Panc1 (cell line): ENCODE measurements at regions not wholly inside any gene's neighbourhood (a gene's known extent, or its start where the extent isn't known, plus 50 kb on each side); places are given as distances from the start of the nearest gene placed in this dataset.
A peak's percentile ranks its signal among the peaks of the same experiment; 100 is the strongest.

Source experiments
- ATAC-seq: fragments of 200-7000 bp; cut with Tn5 transposase; 2 replicates; pipeline ENCODE4 v1.9.1; 2020; ENCODE audit warnings: mild to moderate bottlenecking, moderate library complexity
- BruUV-seq: library from RNA; stranded (reverse); fragments of 400-500 nt; replicated peaks from 2 replicates; lab custom pipeline; 2021; lab: Mats Ljungman, UMichigan
- CTCF ChIA-PET: fragments of 300-600 bp; sonication (Branson Sonifier 250); formaldehyde crosslinking; loops from one replicate; lab custom pipeline; 2022; ENCODE audit warnings: antibody characterized with exemption; lab: Charles Lee
- POLR2A ChIA-PET: fragments of 300-600 bp; sonication (Branson Sonifier 250); formaldehyde crosslinking; loops from one replicate; lab custom pipeline; 2022; ENCODE audit warnings: antibody characterized with exemption; lab: Charles Lee
- DNase-seq: peaks from one replicate; pipeline ENCODE4 v3.0.0-alpha.2; 2010; ENCODE audit warnings: low read depth, low spot score
- H3K27ac ChIP-seq: 2 replicates; pipeline ENCODE4 v1.5.1; 2011; ENCODE audit warnings: mild to moderate bottlenecking, low read length, inconsistent platforms
- H3K27me3 ChIP-seq: fragments of 200-500 bp; sonication (Bioruptor generic); 2 replicates; pipeline ENCODE4 v1.6.0; 2014; ENCODE audit warnings: low read length, inconsistent platforms; ENCODE audit not compliant: control insufficient read depth, insufficient read depth
- H3K36me3 ChIP-seq: fragments of 200-500 bp; sonication (Bioruptor generic); 2 replicates; pipeline ENCODE4 v1.5.1; 2014; ENCODE audit warnings: inconsistent platforms, mild to moderate bottlenecking, low read length, moderate library complexity; ENCODE audit not compliant: control insufficient read depth, insufficient read depth
- H3K4me1 ChIP-seq: 2 replicates; pipeline ENCODE4 v1.5.1; 2011; ENCODE audit warnings: inconsistent platforms, mild to moderate bottlenecking, low read length, moderate library complexity; ENCODE audit not compliant: control insufficient read depth, insufficient read depth
- H3K4me3 ChIP-seq, 2 experiments: 2 replicates each; pipeline ENCODE4 v1.5.1; 2011 to 2012; ENCODE audit warnings: low read depth in 2 of 2, low read length in 2 of 2, mild to moderate bottlenecking in 2 of 2, inconsistent platforms in 1 of 2, moderate library complexity in 1 of 2
- H3K9me3 ChIP-seq: fragments of 200-500 bp; sonication (Bioruptor generic); 2 replicates; pipeline ENCODE4 v1.5.1; 2014; ENCODE audit warnings: low read depth, mild to moderate bottlenecking, inconsistent platforms, low read length, moderate library complexity; ENCODE audit not compliant: control insufficient read depth, insufficient read depth
- POLR2AphosphoS5 ChIP-seq: IDR thresholded peaks from 2 replicates; pipeline ENCODE4 v1.6.1; 2012; ENCODE audit warnings: mild to moderate bottlenecking, low read depth, low read length, moderate library complexity
- REST ChIP-seq, 2 experiments: IDR thresholded peaks; 2 replicates each; pipeline ENCODE4 v1.6.1; 2011 to 2012; ENCODE audit warnings: low read depth in 2 of 2, control low read depth in 1 of 2, low read length in 1 of 2, mild to moderate bottlenecking in 1 of 2, moderate library complexity in 1 of 2; ENCODE audit not compliant: insufficient read depth in 1 of 2
- SIN3A ChIP-seq: IDR thresholded peaks from 2 replicates; pipeline ENCODE4 v1.6.1; 2012; ENCODE audit warnings: low read depth, mild to moderate bottlenecking, low read length, moderate library complexity, borderline replicate concordance; ENCODE audit not compliant: insufficient read depth
- TCF7L2 ChIP-seq: IDR thresholded peaks from 2 replicates; pipeline ENCODE4 v1.6.1; 2011; ENCODE audit warnings: mild to moderate bottlenecking, low read depth, low read length, inconsistent platforms
- in situ Hi-C: cut with HindIII; loops from 2 replicates; pipeline ENCODE4 v1.10.0; 2016; ENCODE audit warnings: low sequenced_read_pairs, low pct_unique_long_range_greater_than_20kb
- intact Hi-C: fragments of 100-400 bp; cut with micrococcal nuclease; formaldehyde crosslinking; loops from one replicate; pipeline ENCODE4 v1.10.0; 2022; ENCODE audit not compliant: unreplicated experiment
- TF ChIP-seq, protein P1 (sequence below): fragments of 450-650 bp; IDR thresholded peaks from 2 replicates; pipeline ENCODE4 v1.5.1; 2017; ENCODE audit warnings: mild to moderate bottlenecking

- CTCF ChIA-PET = interaction anchor here (0.7 kb wide), 1 partner anchor 213 kb away, joined by 3 read pairs; no protein-coding TSS in a partner anchor
- in situ Hi-C loops = no loop called here
- TSS peak; percentile 71 for BruUV-seq
Observed at GRCh38 chr16:31713945-31714902, 159.4 kb upstream of the ZNF267 start.

More at GRCh38 chr16:31713945-31714902, 159.4 kb upstream of the ZNF267 start:
- H3K4me3 ChIP-seq = peak overlapping the region; percentile 92 to 95
- DNase-seq (no peak), ATAC-seq (no peak)
- H3K27me3 ChIP-seq = no peaks in the 10 kb centered on the region
- no peaks in the 10 kb centered on the region; the same call in 1 of the 2 replicates for H3K36me3 ChIP-seq
- POLR2A ChIA-PET = interaction anchor here (0.7 kb wide), 1 partner anchor 243 kb away, joined by 3 read pairs; the partner anchor contains the start of gene TGFB1I1
- peak overlapping the region; percentile 97 for H3K27ac ChIP-seq
- no peaks in the 10 kb centered on the region for H3K9me3 ChIP-seq
- peaks cover 6% of the 10 kb centered on the region for H3K4me1 ChIP-seq
- TF ChIP-seq TCF7L2 (no peak), REST (IDR thresholded peaks at IDR 0.05; ENCODE audit: insufficient read depth in 1 of 2, low read depth in 2 of 2, low read length in 1 of 2) (no peak), POLR2AphosphoS5 (no peak), SIN3A (no peak)
- TF ChIP-seq, protein P1, sequence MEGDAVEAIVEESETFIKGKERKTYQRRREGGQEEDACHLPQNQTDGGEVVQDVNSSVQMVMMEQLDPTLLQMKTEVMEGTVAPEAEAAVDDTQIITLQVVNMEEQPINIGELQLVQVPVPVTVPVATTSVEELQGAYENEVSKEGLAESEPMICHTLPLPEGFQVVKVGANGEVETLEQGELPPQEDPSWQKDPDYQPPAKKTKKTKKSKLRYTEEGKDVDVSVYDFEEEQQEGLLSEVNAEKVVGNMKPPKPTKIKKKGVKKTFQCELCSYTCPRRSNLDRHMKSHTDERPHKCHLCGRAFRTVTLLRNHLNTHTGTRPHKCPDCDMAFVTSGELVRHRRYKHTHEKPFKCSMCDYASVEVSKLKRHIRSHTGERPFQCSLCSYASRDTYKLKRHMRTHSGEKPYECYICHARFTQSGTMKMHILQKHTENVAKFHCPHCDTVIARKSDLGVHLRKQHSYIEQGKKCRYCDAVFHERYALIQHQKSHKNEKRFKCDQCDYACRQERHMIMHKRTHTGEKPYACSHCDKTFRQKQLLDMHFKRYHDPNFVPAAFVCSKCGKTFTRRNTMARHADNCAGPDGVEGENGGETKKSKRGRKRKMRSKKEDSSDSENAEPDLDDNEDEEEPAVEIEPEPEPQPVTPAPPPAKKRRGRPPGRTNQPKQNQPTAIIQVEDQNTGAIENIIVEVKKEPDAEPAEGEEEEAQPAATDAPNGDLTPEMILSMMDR = peak; percentile 62
- intact Hi-C loops = loop anchor here (10.0 kb wide), 1 partner anchor 151 kb away; no protein-coding TSS in a partner anchor
